OCI-LY7 (cell line): ENCODE measurements at regions not wholly inside any gene's neighbourhood (a gene's known extent, or its start where the extent isn't known, plus 50 kb on each side); places are given as distances from the start of the nearest gene placed in this dataset.

ENCODE experiments used
- BruUV-seq: library from RNA; stranded (reverse); fragments of 400-500 nt; replicated peaks from 2 replicates; lab custom pipeline; 2021; lab: Mats Ljungman, UMichigan
- CTCF ChIA-PET: fragments of 300-600 bp; sonication (Branson Sonifier 250); formaldehyde crosslinking; loops from one replicate; lab custom pipeline; 2022; ENCODE audit warnings: antibody characterized with exemption; ENCODE audit not compliant: unreplicated experiment; lab: Charles Lee
- POLR2A ChIA-PET: fragments of 300-600 bp; sonication (Branson Sonifier 250); formaldehyde crosslinking; loops from one replicate; lab custom pipeline; 2022; ENCODE audit warnings: antibody characterized with exemption; lab: Charles Lee
- DNase-seq: peaks from one replicate; pipeline ENCODE4 v3.0.0-alpha.2; 2015; ENCODE audit warnings: low spot score
- H2AFZ ChIP-seq: fragments of 200-600 bp; sonication (generic), shearing (Covaris generic); 2 replicates; pipeline ENCODE4 v1.6.1; 2014; ENCODE audit warnings: mild to moderate bottlenecking, antibody characterized with exemption, low read length, moderate library complexity
- H3K27ac ChIP-seq: fragments of 200-600 bp; sonication (generic); 2 replicates; pipeline ENCODE4 v1.5.1; 2014; ENCODE audit warnings: mixed run types, low read depth, mild to moderate bottlenecking, moderate library complexity, low read length, inconsistent platforms; ENCODE audit not compliant: poor library complexity, severe bottlenecking
- H3K36me3 ChIP-seq: fragments of 200-600 bp; sonication (generic); 2 replicates; pipeline ENCODE4 v1.6.1; 2014; ENCODE audit warnings: mild to moderate bottlenecking, antibody characterized with exemption, low read length, moderate library complexity, mixed read lengths; ENCODE audit not compliant: insufficient read depth
- H3K4me1 ChIP-seq: fragments of 200-600 bp; sonication (generic); 2 replicates; pipeline ENCODE4 v1.5.1; 2014; ENCODE audit warnings: mild to moderate bottlenecking, low read length; ENCODE audit not compliant: insufficient read depth, poor library complexity, severe bottlenecking
- H3K4me2 ChIP-seq: fragments of 200-600 bp; sonication (generic); 2 replicates; pipeline ENCODE4 v1.6.1; 2014; ENCODE audit warnings: mild to moderate bottlenecking, low read length
- H3K4me3 ChIP-seq: fragments of 200-600 bp; sonication (generic); 2 replicates; pipeline ENCODE4 v1.5.1; 2014; ENCODE audit warnings: mild to moderate bottlenecking, low read depth, low read length; ENCODE audit not compliant: poor library complexity, severe bottlenecking
- H3K79me2 ChIP-seq: fragments of 200-600 bp; sonication (generic); 2 replicates; pipeline ENCODE4 v1.6.1; 2016; ENCODE audit warnings: low read depth, mild to moderate bottlenecking, low read length, moderate library complexity, mixed read lengths; ENCODE audit not compliant: insufficient read depth
- H3K9me2 ChIP-seq: fragments of 200-600 bp; sonication (generic); 2 replicates; pipeline ENCODE4 v1.6.1; 2016; ENCODE audit warnings: mild to moderate bottlenecking, low read length, mixed read lengths; ENCODE audit not compliant: insufficient read depth
- H3K9me3 ChIP-seq: fragments of 200-600 bp; sonication (generic); 2 replicates; pipeline ENCODE4 v1.6.1; 2014; ENCODE audit warnings: mild to moderate bottlenecking, mixed run types, low read length, mixed read lengths
- H4K20me1 ChIP-seq: fragments of 200-600 bp; sonication (generic); 2 replicates; pipeline ENCODE4 v1.6.1; 2014; ENCODE audit warnings: mild to moderate bottlenecking, antibody characterized with exemption, low read length, moderate library complexity, mixed read lengths; ENCODE audit not compliant: insufficient read depth
- EZH2phosphoT487 ChIP-seq: fragments of 200-600 bp; sonication (generic); IDR thresholded peaks from 2 replicates; pipeline ENCODE4 v1.6.1; 2018; ENCODE audit warnings: low read depth, borderline replicate concordance, mild to moderate bottlenecking, mixed run types, antibody characterized with exemption, low read length, moderate library complexity, mixed read lengths
- intact Hi-C: fragments of 100-400 bp; cut with micrococcal nuclease; formaldehyde crosslinking; loops from one replicate; pipeline ENCODE4 v1.10.0; 2022; ENCODE audit not compliant: unreplicated experiment
- TF ChIP-seq, protein P1 (sequence below): fragments of 200-600 bp; sonication (generic); conservative IDR thresholded peaks from 2 replicates; pipeline ENCODE4 v1.5.1; 2014; ENCODE audit warnings: mild to moderate bottlenecking, antibody characterized with exemption, low read length, moderate library complexity, mixed read lengths

DNA sequence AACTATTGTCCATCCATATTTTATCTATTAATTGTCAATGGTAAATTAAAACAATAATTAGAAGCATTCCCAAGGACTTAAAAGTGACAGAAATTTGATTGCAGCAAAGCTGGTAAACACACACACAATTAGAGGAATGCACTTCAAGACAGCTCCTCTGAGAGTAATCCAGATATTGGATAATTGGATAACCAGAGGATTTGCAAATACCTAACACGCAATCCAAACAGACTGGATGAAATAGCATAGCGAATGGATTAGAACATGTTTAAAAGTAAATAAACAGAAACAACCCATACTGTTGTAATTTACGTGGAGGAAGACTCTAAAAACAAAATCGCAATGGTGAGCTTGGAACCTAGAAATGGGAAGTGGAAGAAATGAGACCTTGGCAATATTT is 239.8 kb downstream of the METTL4 start:
- no peak for DNase-seq
- no peaks in the 10 kb centered on the region for H3K9me3 ChIP-seq
- H4K20me1 ChIP-seq = no peaks in the 10 kb centered on the region
- intact Hi-C loops = no loop called here
- CTCF ChIA-PET = no interaction called here
- H3K4me3 ChIP-seq = no peak overlapping the region
- no TSS peak for BruUV-seq
- TF ChIP-seq, protein P1, sequence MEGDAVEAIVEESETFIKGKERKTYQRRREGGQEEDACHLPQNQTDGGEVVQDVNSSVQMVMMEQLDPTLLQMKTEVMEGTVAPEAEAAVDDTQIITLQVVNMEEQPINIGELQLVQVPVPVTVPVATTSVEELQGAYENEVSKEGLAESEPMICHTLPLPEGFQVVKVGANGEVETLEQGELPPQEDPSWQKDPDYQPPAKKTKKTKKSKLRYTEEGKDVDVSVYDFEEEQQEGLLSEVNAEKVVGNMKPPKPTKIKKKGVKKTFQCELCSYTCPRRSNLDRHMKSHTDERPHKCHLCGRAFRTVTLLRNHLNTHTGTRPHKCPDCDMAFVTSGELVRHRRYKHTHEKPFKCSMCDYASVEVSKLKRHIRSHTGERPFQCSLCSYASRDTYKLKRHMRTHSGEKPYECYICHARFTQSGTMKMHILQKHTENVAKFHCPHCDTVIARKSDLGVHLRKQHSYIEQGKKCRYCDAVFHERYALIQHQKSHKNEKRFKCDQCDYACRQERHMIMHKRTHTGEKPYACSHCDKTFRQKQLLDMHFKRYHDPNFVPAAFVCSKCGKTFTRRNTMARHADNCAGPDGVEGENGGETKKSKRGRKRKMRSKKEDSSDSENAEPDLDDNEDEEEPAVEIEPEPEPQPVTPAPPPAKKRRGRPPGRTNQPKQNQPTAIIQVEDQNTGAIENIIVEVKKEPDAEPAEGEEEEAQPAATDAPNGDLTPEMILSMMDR = no peak
- TF ChIP-seq EZH2phosphoT487 = no peak
- H3K9me2 ChIP-seq = no peaks in the 10 kb centered on the region
- no peaks in the 10 kb centered on the region for H3K4me1 ChIP-seq
- no peaks in the 10 kb centered on the region for H3K79me2 ChIP-seq
- no peaks in the 10 kb centered on the region for H3K36me3 ChIP-seq
- no peak overlapping the region for H3K27ac ChIP-seq
- H3K4me2 ChIP-seq = no peak overlapping the region
- POLR2A ChIA-PET = interaction anchor here (0.7 to 1.5 kb wide), 4 partner anchors 9 to 234 kb away, joined by 3 to 5 read pairs (median 4); no protein-coding TSS in a partner anchor
- no peak overlapping the region for H2AFZ ChIP-seq

DNA sequence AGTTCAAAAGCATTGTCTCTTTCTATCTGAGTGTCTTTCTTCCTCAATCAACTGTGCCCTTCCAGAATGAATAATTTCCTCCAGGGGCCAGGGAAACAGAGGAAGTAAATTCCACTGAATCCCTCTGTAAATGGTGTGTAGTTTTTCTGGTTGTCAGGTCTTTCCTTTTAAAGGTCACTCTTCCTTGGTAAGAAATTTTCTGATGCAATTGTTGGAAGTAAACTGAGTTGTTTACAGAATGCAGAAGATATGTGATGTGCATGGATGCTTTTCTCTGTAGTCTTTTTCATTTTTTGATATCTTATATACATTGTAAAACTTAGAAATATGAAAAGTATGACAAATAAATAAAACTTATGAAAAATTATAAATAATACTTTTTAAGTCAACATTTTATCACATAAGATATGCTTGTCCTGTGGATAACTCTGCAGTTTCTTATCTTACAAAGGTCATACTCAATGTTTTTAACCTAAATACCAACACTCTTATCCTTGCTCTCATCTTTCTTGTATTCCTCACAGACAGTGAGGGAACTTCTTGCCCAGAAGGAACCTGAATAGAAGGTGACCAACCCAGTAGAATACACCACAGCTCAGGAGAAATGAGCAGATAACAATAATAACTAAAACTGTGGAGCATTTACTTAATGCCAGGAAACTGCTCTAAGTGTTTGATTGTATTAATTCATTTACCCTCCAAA is 234.5 kb downstream of the METTL4 start:
- Histone ChIP-seq H3K4me1 (peaks cover 4% of the 10 kb centered on the region), H4K20me1 (no peaks in the 10 kb centered on the region), H3K36me3 (no peaks in the 10 kb centered on the region), H3K9me3 (no peaks in the 10 kb centered on the region; the same call in 1 of the 2 replicates), H3K4me3 (no peak overlapping the region), H3K9me2 (no peaks in the 10 kb centered on the region), H3K79me2 (no peaks in the 10 kb centered on the region), H2AFZ (no peak overlapping the region; the same call in 1 of the 2 replicates), H3K27ac (no peak overlapping the region), H3K4me2 (no peak overlapping the region)
- ChIA-PET CTCF (no interaction called here), POLR2A (interaction anchor here (0.6 to 1.2 kb wide), 3 partner anchors 205 to 1488 kb away, joined by 3 to 5 read pairs (median 4); no protein-coding TSS in a partner anchor)
- BruUV-seq = no TSS peak
- no peak for TF ChIP-seq EZH2phosphoT487
- TF ChIP-seq, protein P1 = no peak
- no peak for DNase-seq
- intact Hi-C loops = loop anchor here (1.0 kb wide), 1 partner anchor 205 kb away; no protein-coding TSS in a partner anchor
